ENCODE measurements at regions not wholly inside any gene's neighbourhood (a gene's known extent, or its start where the extent isn't known, plus 50 kb on each side); places are given as distances from the start of the nearest gene placed in this dataset.

DNA sequence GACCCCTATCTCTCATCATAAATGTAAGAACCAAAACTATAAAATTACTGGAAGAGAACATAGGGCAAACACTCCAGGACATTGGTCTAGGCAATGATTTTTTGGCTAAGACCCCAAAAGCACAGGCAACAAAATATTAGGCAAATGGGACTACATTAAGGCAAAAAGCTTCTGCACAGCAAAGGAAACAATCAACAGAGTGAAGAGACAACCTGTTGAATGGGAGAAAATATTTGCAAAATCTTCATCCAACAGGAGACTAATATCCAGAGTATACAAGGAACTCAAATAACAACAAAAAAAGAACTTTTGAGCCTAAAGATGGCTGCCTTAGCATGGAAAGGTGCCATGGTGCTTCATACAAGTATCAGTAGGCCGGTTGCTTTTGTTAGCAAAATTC, 111.1 kb upstream of the FMR1 start:
- no peak for TF ChIP-seq HDGF (IDR thresholded peaks at IDR 0.05; ENCODE audit: borderline replicate concordance)
- TF ChIP-seq SUZ12 (IDR thresholded peaks at IDR 0.05) = no peak
- no peak for TF ChIP-seq FOXM1 (IDR thresholded peaks at IDR 0.05; ENCODE audit: borderline replicate concordance)
- TF ChIP-seq SP1 (IDR thresholded peaks at IDR 0.05) = no peak
- TF ChIP-seq ARNT (IDR thresholded peaks at IDR 0.05) = no peak
- no peak for TF ChIP-seq BHLHE40 (IDR thresholded peaks at IDR 0.05; ENCODE audit: borderline replicate concordance)
- no peak for TF ChIP-seq TARDBP (IDR thresholded peaks at IDR 0.05)
- TF ChIP-seq, protein P1, sequence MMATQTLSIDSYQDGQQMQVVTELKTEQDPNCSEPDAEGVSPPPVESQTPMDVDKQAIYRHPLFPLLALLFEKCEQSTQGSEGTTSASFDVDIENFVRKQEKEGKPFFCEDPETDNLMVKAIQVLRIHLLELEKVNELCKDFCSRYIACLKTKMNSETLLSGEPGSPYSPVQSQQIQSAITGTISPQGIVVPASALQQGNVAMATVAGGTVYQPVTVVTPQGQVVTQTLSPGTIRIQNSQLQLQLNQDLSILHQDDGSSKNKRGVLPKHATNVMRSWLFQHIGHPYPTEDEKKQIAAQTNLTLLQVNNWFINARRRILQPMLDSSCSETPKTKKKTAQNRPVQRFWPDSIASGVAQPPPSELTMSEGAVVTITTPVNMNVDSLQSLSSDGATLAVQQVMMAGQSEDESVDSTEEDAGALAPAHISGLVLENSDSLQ (IDR thresholded peaks at IDR 0.05) = no peak
- TF ChIP-seq ELF4 (IDR thresholded peaks at IDR 0.05) = no peak
- no peak for TF ChIP-seq FOXK2 (IDR thresholded peaks at IDR 0.05)
- no peak for TF ChIP-seq NFRKB (IDR thresholded peaks at IDR 0.05)
